GM03348 (cell line): ENCODE measurements at regions not wholly inside any gene's neighbourhood (a gene's known extent, or its start where the extent isn't known, plus 50 kb on each side); places are given as distances from the start of the nearest gene placed in this dataset.
"Not testable (repeated sequence)": the region's sequence is repeated elsewhere in the genome, so short reads cannot be mapped to it uniquely, and the experiment has no call there.

ENCODE experiments used
- DNase-seq: peaks from one replicate; pipeline ENCODE4 v3.0.0; 2012; ENCODE audit warnings: low spot score

- DNase-seq: no peak
Measured at GRCh38 chr3:88947013-88947412, 160.4 kb upstream of the EPHA3 start.

GRCh38 chr3:88954853-88955252, 152.6 kb upstream of the EPHA3 start:
- DNase-seq: no peak

- DNase-seq: no peak
Measured at GRCh38 chr3:88955274-88955673, 152.1 kb upstream of the EPHA3 start.

- peak; percentile 67 for DNase-seq
Measured at GRCh38 chr3:88957711-88958439, 149.5 kb upstream of the EPHA3 start.

GRCh38 chr3:88960019-88960418, 147.4 kb upstream of the EPHA3 start:
- no peak for DNase-seq

GRCh38 chr3:88963003-88963402, 144.4 kb upstream of the EPHA3 start:
- DNase-seq: no peak

GRCh38 chr3:88979760-88980159, 127.7 kb upstream of the EPHA3 start:
- no peak for DNase-seq

GRCh38 chr3:88983458-88983857, 124.0 kb upstream of the EPHA3 start:
- DNase-seq: no peak

- no peak for DNase-seq
Measured at GRCh38 chr3:88984256-88984655, 123.2 kb upstream of the EPHA3 start.

- DNase-seq: no peak
Measured at GRCh38 chr3:88984832-88985231, 122.6 kb upstream of the EPHA3 start.

- no peak for DNase-seq
Measured at GRCh38 chr3:88985491-88985890, 121.9 kb upstream of the EPHA3 start.

GRCh38 chr3:88986834-88987233, 120.6 kb upstream of the EPHA3 start:
- DNase-seq: peak; percentile 39

- DNase-seq: peak; percentile 22
Measured at GRCh38 chr3:88987776-88988175, 119.6 kb upstream of the EPHA3 start.

GRCh38 chr3:88988906-88989305, 118.5 kb upstream of the EPHA3 start:
- DNase-seq: no peak

GRCh38 chr3:88991496-88991895, 115.9 kb upstream of the EPHA3 start:
- peak; percentile 29 for DNase-seq

- DNase-seq: peak; percentile 4
Measured at GRCh38 chr3:88996691-88997090, 110.7 kb upstream of the EPHA3 start.

GRCh38 chr3:88997260-88997659, 110.2 kb upstream of the EPHA3 start:
- DNase-seq: no peak

GRCh38 chr3:89000886-89001285, 106.5 kb upstream of the EPHA3 start:
- no peak for DNase-seq

- no peak for DNase-seq
Measured at GRCh38 chr3:89002191-89002590, 105.2 kb upstream of the EPHA3 start.

- no peak for DNase-seq
Measured at GRCh38 chr3:89013536-89013935, 93.9 kb upstream of the EPHA3 start.

- DNase-seq: no peak
Measured at GRCh38 chr3:89017531-89017930, 89.9 kb upstream of the EPHA3 start.

- DNase-seq: peak; percentile 56
Measured at GRCh38 chr3:89025185-89025584, 82.2 kb upstream of the EPHA3 start.

GRCh38 chr3:89032346-89033013, 74.9 kb upstream of the EPHA3 start:
- DNase-seq: peak; percentile 17

GRCh38 chr3:89034723-89035122, 72.7 kb upstream of the EPHA3 start:
- DNase-seq: not testable (repeated sequence)
